Ovary (tissue), 3 donors: ENCODE measurements at regions not wholly inside any gene's neighbourhood (a gene's known extent, or its start where the extent isn't known, plus 50 kb on each side); places are given as distances from the start of the nearest gene placed in this dataset.

Experiments
- CTCF ChIP-seq, 3 donors: fragments of 450-650 bp in 2 of 3; fragments of 200-600 bp in 1 of 3; IDR thresholded peaks; one replicate each; pipeline versions ENCODE4 v1.5.1 to v1.8.0; 2016 to 2022; ENCODE audit warnings: antibody characterized with exemption in 3 of 3, mild to moderate bottlenecking in 1 of 3
- EP300 ChIP-seq: sonication (generic); formaldehyde crosslinking; IDR thresholded peaks from one replicate; pipeline ENCODE4 v1.6.1; 2017; ENCODE audit warnings: antibody characterized with exemption
- POLR2A ChIP-seq: fragments of 450-650 bp; IDR thresholded peaks from one replicate; pipeline ENCODE4 v1.6.1; 2017; ENCODE audit warnings: antibody characterized with exemption, mild to moderate bottlenecking, moderate library complexity
- donor health status: DM: no; HTN: no; CAD: no.

- TF ChIP-seq POLR2A (no peak), CTCF (IDR thresholded peaks at IDR 0.05) (no peak), EP300 (no peak)
Measured at GRCh38 chr14:31935391-31935790, 141.7 kb upstream of the ARHGAP5 start.
